Upper lobe of left lung (tissue), 4 donors: ENCODE measurements at regions not wholly inside any gene's neighbourhood (a gene's known extent, or its start where the extent isn't known, plus 50 kb on each side); places are given as distances from the start of the nearest gene placed in this dataset.

Experiments used
- POLR2A ChIP-seq, 4 donors: fragments of 450-650 bp; IDR thresholded peaks; one replicate each; pipeline ENCODE4 v1.5.1; 2016 to 2017; ENCODE audit warnings: antibody characterized with exemption in 4 of 4, mild to moderate bottlenecking in 2 of 4
- TF ChIP-seq, protein P1 (sequence below), 6 experiments: fragments of 450-650 bp in 4 of 6; fragments of 200-600 bp in 2 of 6; sonication (generic) in 2 of 6; IDR thresholded peaks; one replicate each; pipeline ENCODE4 v1.5.1; 2016 to 2019; ENCODE audit warnings: antibody characterized with exemption in 6 of 6

GRCh38 chr3:80308637-80309036 lies 540.8 kb upstream of the ROBO1 start:
- TF ChIP-seq POLR2A (IDR thresholded peaks at IDR 0.05): no peak
- TF ChIP-seq, protein P1, sequence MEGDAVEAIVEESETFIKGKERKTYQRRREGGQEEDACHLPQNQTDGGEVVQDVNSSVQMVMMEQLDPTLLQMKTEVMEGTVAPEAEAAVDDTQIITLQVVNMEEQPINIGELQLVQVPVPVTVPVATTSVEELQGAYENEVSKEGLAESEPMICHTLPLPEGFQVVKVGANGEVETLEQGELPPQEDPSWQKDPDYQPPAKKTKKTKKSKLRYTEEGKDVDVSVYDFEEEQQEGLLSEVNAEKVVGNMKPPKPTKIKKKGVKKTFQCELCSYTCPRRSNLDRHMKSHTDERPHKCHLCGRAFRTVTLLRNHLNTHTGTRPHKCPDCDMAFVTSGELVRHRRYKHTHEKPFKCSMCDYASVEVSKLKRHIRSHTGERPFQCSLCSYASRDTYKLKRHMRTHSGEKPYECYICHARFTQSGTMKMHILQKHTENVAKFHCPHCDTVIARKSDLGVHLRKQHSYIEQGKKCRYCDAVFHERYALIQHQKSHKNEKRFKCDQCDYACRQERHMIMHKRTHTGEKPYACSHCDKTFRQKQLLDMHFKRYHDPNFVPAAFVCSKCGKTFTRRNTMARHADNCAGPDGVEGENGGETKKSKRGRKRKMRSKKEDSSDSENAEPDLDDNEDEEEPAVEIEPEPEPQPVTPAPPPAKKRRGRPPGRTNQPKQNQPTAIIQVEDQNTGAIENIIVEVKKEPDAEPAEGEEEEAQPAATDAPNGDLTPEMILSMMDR (IDR thresholded peaks at IDR 0.05): no peak
